GM19395 (cell line): ENCODE measurements at regions not wholly inside any gene's neighbourhood (a gene's known extent, or its start where the extent isn't known, plus 50 kb on each side); places are given as distances from the start of the nearest gene placed in this dataset.
A peak's percentile ranks its signal among the peaks of the same experiment; 100 is the strongest.

Source experiments
- ATAC-seq: cut with Tn5 transposase; IDR thresholded peaks from one replicate; pipeline ENCODE4 v1.9.1; 2021; ENCODE audit warnings: mild to moderate bottlenecking, moderate library complexity; ENCODE audit not compliant: unreplicated experiment

- ATAC-seq = no peak
Observed at GRCh38 chr18:63071701-63072141, 247.8 kb downstream of the BCL2 start.

GRCh38 chr18:63070767-63071502, 248.6 kb downstream of the BCL2 start:
- no peak for ATAC-seq

DNA sequence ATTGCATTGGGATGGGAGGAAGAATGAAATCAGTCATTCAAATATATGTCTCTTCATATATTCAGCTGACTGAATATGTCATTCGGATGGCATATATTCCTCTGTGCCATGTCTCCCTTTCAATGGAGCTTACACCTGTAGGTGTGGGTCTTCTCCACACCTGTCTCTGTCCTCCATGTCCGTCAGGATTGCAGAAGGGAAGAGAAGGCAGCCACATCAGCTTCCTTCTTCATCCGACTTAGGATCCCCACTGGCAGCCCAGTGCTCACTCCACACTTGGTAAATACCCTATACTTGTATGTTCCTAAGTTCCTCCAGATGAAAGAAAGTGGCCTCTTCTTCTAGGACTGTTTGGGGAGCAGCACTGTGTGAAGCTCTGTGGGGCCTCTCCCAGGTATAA, 250.1 kb downstream of the BCL2 start:
- no peak for ATAC-seq

- no peak for ATAC-seq
Observed at GRCh38 chr18:63067939-63068338, 251.6 kb downstream of the BCL2 start.

DNA sequence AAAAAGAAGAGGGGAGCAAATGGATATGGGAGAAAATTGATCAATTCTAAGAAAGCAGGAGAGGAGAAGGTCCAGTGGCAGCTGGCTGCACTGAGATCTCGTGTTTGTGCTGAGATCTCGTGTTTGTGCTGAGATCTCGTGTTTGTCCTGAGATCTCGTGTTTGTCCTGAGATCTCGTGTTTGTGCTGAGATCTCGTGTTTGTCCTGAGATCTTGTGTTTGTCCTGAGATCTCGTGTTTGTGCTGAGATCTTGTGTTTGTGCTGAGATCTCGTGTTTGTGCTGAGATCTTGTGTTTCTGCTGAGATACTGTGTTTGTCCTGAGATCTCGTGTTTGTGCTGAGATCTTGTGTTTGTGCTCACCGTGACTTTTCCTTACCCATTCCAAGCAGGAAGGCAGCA, 254.4 kb downstream of the BCL2 start:
- no peak for ATAC-seq

DNA sequence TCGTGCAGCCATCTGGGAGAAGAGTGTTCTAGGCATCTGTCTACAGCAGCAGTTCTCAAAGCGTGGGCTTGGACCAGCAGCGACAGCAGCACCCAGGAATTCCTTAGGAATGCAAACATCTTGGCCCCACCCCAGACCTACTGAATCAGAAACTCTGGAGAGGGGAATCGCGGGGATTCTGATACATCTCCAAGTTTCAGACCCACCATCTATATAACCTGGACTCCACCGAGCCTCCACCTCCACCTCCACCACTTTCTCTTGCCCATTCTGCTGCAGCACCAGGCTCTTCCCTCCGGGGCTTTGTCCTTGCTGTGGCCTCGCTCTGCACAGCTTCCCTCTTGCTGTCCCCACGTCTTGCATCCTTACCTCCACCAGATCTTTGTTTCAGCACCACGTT, 256.4 kb downstream of the BCL2 start:
- ATAC-seq = no peak

DNA sequence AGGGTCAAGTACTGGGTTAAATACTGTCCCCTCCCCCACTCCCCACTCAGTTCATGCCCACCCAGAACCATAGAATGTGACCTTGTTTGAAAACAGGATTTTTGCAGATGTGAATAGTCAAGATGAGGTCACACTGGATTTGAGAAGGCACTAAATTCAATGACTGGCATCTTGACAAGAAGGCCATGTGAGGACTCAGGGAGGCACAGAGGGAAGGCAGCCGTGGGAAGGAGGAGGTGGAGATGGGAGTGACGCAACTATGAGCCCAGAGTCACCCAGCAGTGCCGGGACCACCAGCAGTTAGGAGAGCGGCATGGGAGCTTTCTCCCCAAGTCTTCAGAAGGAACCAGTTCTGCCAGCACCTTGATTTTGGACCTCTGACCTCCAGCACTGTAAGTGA, 257.3 kb downstream of the BCL2 start:
- ATAC-seq = no peak

DNA sequence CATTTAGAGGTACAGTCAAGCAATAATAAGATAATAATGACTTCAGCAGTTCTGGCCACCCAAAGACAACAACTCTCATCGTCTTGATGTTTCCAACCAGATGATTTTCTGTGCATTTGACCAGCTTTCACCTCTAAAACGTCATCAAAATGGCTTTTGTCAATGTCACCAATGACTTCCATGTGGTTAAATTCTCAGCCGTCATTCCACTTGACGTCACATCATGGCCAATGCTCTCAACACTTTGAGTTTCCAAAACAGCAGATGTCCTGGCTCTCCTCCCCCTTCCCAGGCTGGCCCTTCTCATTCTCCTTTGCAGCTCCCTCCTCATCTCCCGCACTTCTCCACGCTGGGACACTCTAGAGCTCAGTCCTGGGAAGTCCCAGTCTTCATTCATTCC, 258.3 kb downstream of the BCL2 start:
- no peak for ATAC-seq

DNA sequence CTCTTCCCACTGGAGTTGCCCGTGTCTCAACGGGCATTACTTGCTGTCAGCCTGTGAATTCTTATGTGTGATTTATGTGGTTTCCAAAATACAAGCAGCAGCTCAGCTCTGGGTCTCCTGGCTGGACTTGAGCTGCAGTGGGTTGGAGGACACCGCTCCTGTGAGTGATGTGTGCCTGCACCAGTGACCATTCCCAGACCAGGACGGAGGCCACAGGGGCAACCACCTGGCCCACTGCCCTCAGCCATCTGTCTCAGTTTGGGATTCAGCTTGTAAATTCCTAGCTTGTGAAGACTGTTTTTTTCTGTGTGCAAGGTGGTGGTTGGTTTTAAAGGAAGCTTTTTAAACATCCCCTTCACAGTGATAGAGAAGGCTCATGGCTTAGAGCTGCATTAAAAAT, 261.0 kb downstream of the BCL2 start:
- ATAC-seq = no peak

GRCh38 chr18:63057707-63058106, 261.9 kb downstream of the BCL2 start:
- no peak for ATAC-seq

DNA sequence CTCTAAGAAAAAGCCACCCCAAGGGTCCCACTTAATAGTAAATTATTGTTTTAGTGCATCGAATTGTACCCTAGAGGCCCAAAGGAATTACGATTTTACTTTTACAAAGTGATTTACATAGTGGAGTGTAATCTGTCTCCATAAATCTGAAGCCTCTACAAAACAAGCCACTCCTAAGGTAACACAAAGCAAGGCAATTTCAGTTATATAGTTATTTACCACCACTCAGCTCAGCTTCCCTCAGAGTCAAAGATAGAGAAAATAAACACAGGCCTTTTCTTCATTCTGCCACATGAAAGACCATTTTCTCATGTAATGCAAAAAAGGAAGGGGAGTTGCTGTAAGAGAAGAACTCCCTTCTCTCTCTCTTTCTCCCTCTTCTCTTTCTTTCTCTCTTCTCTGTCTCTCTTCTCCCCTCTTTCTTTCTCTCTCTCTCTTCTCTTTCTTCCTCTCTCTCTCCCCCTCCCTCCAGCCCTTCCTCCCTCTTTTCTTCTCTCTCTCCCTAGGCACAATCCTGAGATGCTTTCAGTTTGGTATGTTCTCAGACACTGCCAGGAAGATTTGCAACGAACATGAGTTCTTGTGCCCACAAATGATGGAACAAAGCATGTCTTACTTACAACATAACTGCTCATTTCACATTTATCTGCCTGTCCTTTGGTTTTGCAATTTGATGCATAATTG, 264.5 kb downstream of the BCL2 start:
- ATAC-seq = no peak

DNA sequence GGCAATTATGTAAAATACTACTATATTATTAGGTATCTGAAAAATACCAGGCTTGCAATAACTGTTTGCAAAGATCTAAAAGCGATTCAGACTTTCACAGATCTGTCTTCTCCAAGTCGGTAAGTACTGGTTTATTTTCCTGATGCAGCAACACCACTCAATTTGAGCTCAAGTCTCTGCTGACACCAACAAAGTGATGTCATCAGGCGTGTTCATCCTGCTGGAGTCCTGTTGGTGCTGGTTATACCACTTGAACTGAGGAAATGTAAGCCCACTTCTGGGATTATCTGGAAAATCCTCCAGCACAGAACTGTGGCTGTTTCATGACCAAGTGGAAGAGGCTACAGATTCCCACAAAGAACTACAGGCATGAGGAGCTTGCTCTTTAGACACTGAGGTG, 267.6 kb downstream of the BCL2 start:
- ATAC-seq = no peak

- ATAC-seq = peak; percentile 80
Observed at GRCh38 chr18:63050667-63051395, 268.7 kb downstream of the BCL2 start.

- no peak for ATAC-seq
Observed at GRCh38 chr18:63046375-63046774, 273.2 kb downstream of the BCL2 start.

GRCh38 chr18:63043516-63043915, 276.1 kb downstream of the BCL2 start:
- ATAC-seq = no peak

DNA sequence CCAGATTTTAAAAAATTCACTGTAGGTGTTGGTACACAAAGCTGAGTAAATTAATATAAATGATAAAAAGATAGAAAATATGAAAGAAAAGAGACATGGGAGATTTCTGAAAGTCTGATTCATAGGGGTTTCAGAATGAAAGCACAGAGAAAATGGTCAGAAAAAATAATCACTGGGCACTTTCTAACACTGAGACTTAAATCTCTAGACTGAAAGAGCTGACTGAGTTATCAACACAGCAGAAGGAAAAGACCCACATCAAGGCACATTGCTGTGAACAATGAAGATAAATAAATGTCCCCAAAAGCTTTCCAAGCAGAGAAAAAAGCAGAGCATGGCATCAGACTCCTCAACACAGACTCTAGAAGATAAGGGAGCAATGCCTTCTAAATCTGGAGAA, 277.2 kb downstream of the BCL2 start:
- ATAC-seq = no peak

- ATAC-seq = peak; percentile 77
Observed at GRCh38 chr18:63040788-63041410, 278.7 kb downstream of the BCL2 start.

GRCh38 chr18:63037491-63037890, 282.1 kb downstream of the BCL2 start:
- ATAC-seq = no peak

DNA sequence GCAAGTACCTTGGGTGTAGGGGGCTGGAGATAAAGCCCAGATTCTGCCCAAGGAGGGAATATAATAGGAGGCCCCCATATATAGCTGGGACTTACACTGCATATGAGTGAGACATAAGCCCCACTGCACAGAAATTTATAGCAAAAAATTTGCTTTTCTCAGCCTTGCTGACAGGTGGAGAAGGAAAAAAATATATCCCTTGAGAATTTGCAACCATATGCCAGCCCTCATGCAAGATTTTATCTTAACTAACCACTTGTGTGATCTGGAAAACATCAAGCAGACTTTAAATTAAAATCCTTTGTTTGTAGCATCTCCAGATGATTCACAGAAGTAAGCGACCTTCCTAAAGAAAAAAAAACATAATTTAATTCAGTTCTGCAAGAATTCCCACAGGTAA, 288.2 kb downstream of the BCL2 start:
- ATAC-seq = no peak
